ENCODE measurements at regions not wholly inside any gene's neighbourhood (a gene's known extent, or its start where the extent isn't known, plus 50 kb on each side); places are given as distances from the start of the nearest gene placed in this dataset.
"Not testable (repeated sequence)": the region's sequence is repeated elsewhere in the genome, so short reads cannot be mapped to it uniquely, and the experiment has no call there.

- no peak for DNase-seq
Measured at GRCh38 chr10:7108141-7108540, 302.7 kb downstream of the SFMBT2 start.

DNA sequence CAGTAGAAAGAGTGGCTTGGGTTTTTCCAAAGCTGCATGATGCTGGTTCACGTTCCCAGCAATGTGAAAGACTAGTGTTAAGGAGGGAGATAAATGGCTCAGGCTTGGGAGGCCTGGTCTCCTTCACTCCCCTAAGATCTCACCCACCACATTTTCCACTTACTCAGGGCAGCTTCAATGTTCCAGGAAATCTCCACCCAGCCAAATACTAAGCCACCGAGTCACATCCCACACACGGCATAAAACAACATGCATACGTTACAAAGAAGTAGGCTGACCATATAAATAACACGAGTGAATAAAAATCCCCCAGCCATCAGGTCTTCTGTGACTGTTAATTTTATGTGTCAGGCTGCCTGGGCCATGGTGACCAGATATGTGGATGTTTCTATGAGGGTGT is 303.5 kb downstream of the SFMBT2 start:
- ChIA-PET CTCF (interaction anchor here (0.9 kb wide), 1 partner anchor 14 kb away, joined by 4 read pairs; no protein-coding TSS in a partner anchor), POLR2A (no interaction called here)
- no peak for DNase-seq
- H3K27ac Mint-ChIP-seq = no peak overlapping the region
- no peaks in the 10 kb centered on the region for H3K4me1 Mint-ChIP-seq
- peaks cover 4% of the 10 kb centered on the region for H3K27me3 Mint-ChIP-seq
- H3K4me3 Mint-ChIP-seq = no peak overlapping the region
- no peaks in the 10 kb centered on the region for H3K36me3 Mint-ChIP-seq (ENCODE audit: low read depth)
- H3K9me3 Mint-ChIP-seq = peaks cover 4% of the 10 kb centered on the region

More at GRCh38 chr10:7108141-7108540, 302.7 kb downstream of the SFMBT2 start:
- Mint-ChIP-seq H3K4me3 (no peak overlapping the region), H3K36me3 (ENCODE audit: low read depth) (no peaks in the 10 kb centered on the region), H3K4me1 (no peaks in the 10 kb centered on the region), H3K27ac (no peak overlapping the region), H3K27me3 (peaks cover 4% of the 10 kb centered on the region), H3K9me3 (peaks cover 4% of the 10 kb centered on the region)
- CTCF ChIA-PET = no interaction called here
- POLR2A ChIA-PET = no interaction called here

DNA sequence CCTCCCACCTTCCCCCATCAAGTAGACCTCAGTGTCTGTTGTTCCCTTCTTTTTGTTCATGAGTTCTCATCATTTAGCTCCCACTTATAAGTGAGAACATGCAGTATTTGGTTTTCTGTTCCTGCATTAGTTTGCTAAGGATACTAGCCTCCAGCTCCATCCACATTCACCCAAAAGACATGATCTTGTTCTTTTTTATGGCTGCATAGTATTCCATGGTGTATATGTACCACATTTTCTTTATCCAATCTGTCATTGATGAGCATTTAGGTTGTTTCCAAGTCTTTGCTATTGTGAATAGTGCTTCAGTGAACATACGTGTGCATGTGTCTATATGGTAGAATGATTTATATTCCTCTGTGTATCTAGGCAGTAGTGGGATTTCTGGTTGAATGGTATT is 306.5 kb downstream of the SFMBT2 start:
- H3K4me3 Mint-ChIP-seq; H3K27ac Mint-ChIP-seq; POLR2A ChIA-PET; CTCF ChIA-PET; H3K9me3 Mint-ChIP-seq; DNase-seq; H3K27me3 Mint-ChIP-seq; H3K36me3 Mint-ChIP-seq (ENCODE audit: low read depth); H3K4me1 Mint-ChIP-seq: not testable (repeated sequence)

GRCh38 chr10:7102557-7103349 is 308.1 kb downstream of the SFMBT2 start:
- DNase-seq = no peak
- H3K27ac Mint-ChIP-seq = no peak overlapping the region
- ChIA-PET POLR2A (no interaction called here), CTCF (interaction anchor here (0.5 to 1.4 kb wide), 6 partner anchors 9 to 488 kb away, joined by 3 to 4 read pairs (median 3); no protein-coding TSS in a partner anchor)
- H3K36me3 Mint-ChIP-seq (ENCODE audit: low read depth) = no peaks in the 10 kb centered on the region
- peaks cover 4% of the 10 kb centered on the region for H3K9me3 Mint-ChIP-seq
- peaks cover 4% of the 10 kb centered on the region for H3K27me3 Mint-ChIP-seq
- no peak overlapping the region for H3K4me3 Mint-ChIP-seq
- no peaks in the 10 kb centered on the region for H3K4me1 Mint-ChIP-seq

DNA sequence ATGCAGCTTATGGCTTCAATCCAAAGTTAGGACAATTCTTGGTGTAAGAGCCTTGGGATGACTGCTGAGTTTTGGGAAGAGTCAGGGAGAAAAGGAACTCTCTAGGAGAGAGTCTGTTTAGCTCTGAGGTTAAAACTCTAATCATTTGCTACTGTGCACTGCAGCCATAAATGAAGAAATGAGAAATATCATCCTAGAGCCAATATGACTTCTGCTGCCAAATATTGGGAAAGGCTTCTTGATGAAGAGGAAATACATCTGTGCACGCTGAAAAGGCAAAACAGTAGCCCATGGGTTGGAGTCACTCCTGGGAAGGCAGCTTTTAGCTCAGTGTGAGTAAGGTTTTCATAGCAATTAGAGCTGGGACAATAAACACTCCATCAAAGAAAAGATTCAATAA is 308.8 kb downstream of the SFMBT2 start:
- Mint-ChIP-seq H3K4me3 (no peak overlapping the region), H3K27ac (no peak overlapping the region), H3K27me3 (peaks cover 4% of the 10 kb centered on the region), H3K36me3 (ENCODE audit: low read depth) (no peaks in the 10 kb centered on the region), H3K9me3 (peaks cover 4% of the 10 kb centered on the region), H3K4me1 (no peaks in the 10 kb centered on the region)
- DNase-seq = no peak
- ChIA-PET POLR2A (no interaction called here), CTCF (interaction anchor here (0.7 to 1.4 kb wide), 3 partner anchors 47 to 184 kb away, joined by 3 to 4 read pairs (median 3); no protein-coding TSS in a partner anchor)

GRCh38 chr10:7101451-7101850 is 309.4 kb downstream of the SFMBT2 start:
- Mint-ChIP-seq H3K27me3 (peaks cover 4% of the 10 kb centered on the region), H3K36me3 (ENCODE audit: low read depth) (no peaks in the 10 kb centered on the region), H3K27ac (no peak overlapping the region), H3K9me3 (peaks cover 4% of the 10 kb centered on the region), H3K4me1 (no peaks in the 10 kb centered on the region), H3K4me3 (no peak overlapping the region)
- ChIA-PET CTCF (interaction anchor here (0.5 to 1.4 kb wide), 3 partner anchors 50 to 184 kb away, joined by 3 read pairs; no protein-coding TSS in a partner anchor), POLR2A (no interaction called here)
- DNase-seq = no peak

- Mint-ChIP-seq H3K36me3 (ENCODE audit: low read depth) (no peaks in the 10 kb centered on the region), H3K27ac (no peak overlapping the region), H3K9me3 (peaks cover 4% of the 10 kb centered on the region), H3K4me1 (no peaks in the 10 kb centered on the region), H3K27me3 (peaks cover 6% of the 10 kb centered on the region), H3K4me3 (no peak overlapping the region)
- no peak for DNase-seq
- CTCF ChIA-PET = interaction anchor here (0.6 kb wide), 1 partner anchor 102 kb away, joined by 4 read pairs; no protein-coding TSS in a partner anchor
- POLR2A ChIA-PET = no interaction called here
Measured at GRCh38 chr10:7100032-7100702, 310.7 kb downstream of the SFMBT2 start.

DNA sequence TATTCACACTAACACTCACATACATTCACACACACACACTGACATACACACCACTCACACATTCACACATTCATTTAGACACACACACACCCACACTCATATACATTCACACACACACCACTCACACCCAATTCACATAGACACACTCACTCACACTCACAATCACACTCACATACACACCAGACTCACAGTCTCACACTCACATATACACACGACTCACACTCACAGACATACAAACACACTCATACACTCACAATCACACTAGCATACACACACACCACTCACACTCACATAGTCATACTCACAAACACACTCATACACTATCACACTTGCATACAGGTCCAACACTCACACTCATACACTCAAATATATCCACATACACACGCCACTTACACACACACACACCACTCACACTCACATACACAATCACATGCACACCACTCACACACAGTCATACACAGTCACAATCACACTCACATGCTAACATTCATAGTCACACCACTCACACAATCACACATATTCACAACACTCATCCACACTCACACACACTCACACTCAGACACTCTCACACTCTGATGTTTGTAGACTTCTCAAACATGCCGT is 312.6 kb downstream of the SFMBT2 start:
- CTCF ChIA-PET = no interaction called here
- peaks cover 2% of the 10 kb centered on the region for H3K27me3 Mint-ChIP-seq
- no peaks in the 10 kb centered on the region for H3K9me3 Mint-ChIP-seq
- POLR2A ChIA-PET = no interaction called here
- H3K27ac Mint-ChIP-seq = no peak overlapping the region
- H3K36me3 Mint-ChIP-seq (ENCODE audit: low read depth) = no peaks in the 10 kb centered on the region
- no peak for DNase-seq
- H3K4me1 Mint-ChIP-seq = no peaks in the 10 kb centered on the region
- H3K4me3 Mint-ChIP-seq = no peak overlapping the region

DNA sequence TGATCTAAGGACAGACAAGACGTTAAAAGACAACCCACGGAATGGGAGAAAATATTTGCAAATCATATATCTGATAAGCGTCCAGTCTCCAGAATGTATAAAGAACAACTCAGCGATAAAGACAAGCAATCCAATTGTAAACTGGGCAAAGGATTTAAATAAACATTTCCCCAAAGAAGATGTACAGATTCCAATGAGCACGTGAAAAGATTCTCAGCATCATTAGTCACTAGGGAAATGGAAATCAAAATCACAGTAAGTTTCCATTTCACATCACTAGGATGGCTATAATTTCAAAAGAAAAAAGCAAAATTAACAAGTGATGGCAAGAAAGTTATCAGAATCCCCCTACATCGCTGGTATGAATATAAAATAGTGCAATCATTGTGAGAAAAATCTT is 316.1 kb downstream of the SFMBT2 start:
- H3K27me3 Mint-ChIP-seq = peaks cover 4% of the 10 kb centered on the region

GRCh38 chr10:7093368-7093767 is 317.5 kb downstream of the SFMBT2 start:
- CTCF ChIA-PET = interaction anchor here (0.6 kb wide), 1 partner anchor 1374 kb away, joined by 3 read pairs; no protein-coding TSS in a partner anchor
- H3K27ac Mint-ChIP-seq = no peak overlapping the region
- H3K4me3 Mint-ChIP-seq = no peak overlapping the region
- peaks cover 4% of the 10 kb centered on the region for H3K27me3 Mint-ChIP-seq
- H3K9me3 Mint-ChIP-seq = no peaks in the 10 kb centered on the region
- POLR2A ChIA-PET = no interaction called here
- no peaks in the 10 kb centered on the region for H3K4me1 Mint-ChIP-seq
- H3K36me3 Mint-ChIP-seq (ENCODE audit: low read depth) = no peaks in the 10 kb centered on the region
- no peak for DNase-seq

More for the DNA sequence above, 316.1 kb downstream of the SFMBT2 start:
- H3K4me1 Mint-ChIP-seq = no peaks in the 10 kb centered on the region
- H3K9me3 Mint-ChIP-seq = no peaks in the 10 kb centered on the region
- DNase-seq = no peak
- H3K36me3 Mint-ChIP-seq (ENCODE audit: low read depth) = no peaks in the 10 kb centered on the region
- H3K4me3 Mint-ChIP-seq = no peak overlapping the region
- ChIA-PET CTCF (no interaction called here), POLR2A (no interaction called here)
- no peak overlapping the region for H3K27ac Mint-ChIP-seq

GRCh38 chr10:7092603-7093002 is 318.2 kb downstream of the SFMBT2 start:
- H3K27me3 Mint-ChIP-seq = peaks cover 4% of the 10 kb centered on the region
- H3K36me3 Mint-ChIP-seq (ENCODE audit: low read depth) = no peaks in the 10 kb centered on the region
- H3K4me1 Mint-ChIP-seq = no peaks in the 10 kb centered on the region
- no peak overlapping the region for H3K27ac Mint-ChIP-seq
- DNase-seq = no peak
- ChIA-PET CTCF (interaction anchor here (0.6 to 1.4 kb wide), 3 partner anchors 11 to 1375 kb away, joined by 3 to 4 read pairs (median 3); no protein-coding TSS in a partner anchor), POLR2A (no interaction called here)
- H3K9me3 Mint-ChIP-seq = no peaks in the 10 kb centered on the region
- H3K4me3 Mint-ChIP-seq = no peak overlapping the region

- H3K4me3 Mint-ChIP-seq = no peak overlapping the region
- ChIA-PET POLR2A (interaction anchor here (0.7 kb wide), 1 partner anchor 12 kb away, joined by 4 read pairs; no protein-coding TSS in a partner anchor), CTCF (interaction anchor here (1.0 to 2.0 kb wide), 2 partner anchors 10 to 12 kb away, joined by 6 read pairs; no protein-coding TSS in a partner anchor)
- H3K36me3 Mint-ChIP-seq (ENCODE audit: low read depth) = no peaks in the 10 kb centered on the region
- DNase-seq = no peak
- H3K9me3 Mint-ChIP-seq = no peaks in the 10 kb centered on the region
- peaks cover 5% of the 10 kb centered on the region for H3K27me3 Mint-ChIP-seq
- H3K4me1 Mint-ChIP-seq = no peaks in the 10 kb centered on the region
- H3K27ac Mint-ChIP-seq = no peak overlapping the region
Measured at GRCh38 chr10:7090529-7090928, 320.3 kb downstream of the SFMBT2 start.
